ENCODE measurements at regions not wholly inside any gene's neighbourhood (a gene's known extent, or its start where the extent isn't known, plus 50 kb on each side); places are given as distances from the start of the nearest gene placed in this dataset.
"Not testable (repeated sequence)": the region's sequence is repeated elsewhere in the genome, so short reads cannot be mapped to it uniquely, and the experiment has no call there.

GRCh38 chr13:111787321-111787720 is 279.6 kb upstream of the SOX1 start:
- TF ChIP-seq EZH2phosphoT487 (IDR thresholded peaks at IDR 0.05; ENCODE audit: borderline replicate concordance, low read depth); TCF12 (IDR thresholded peaks at IDR 0.05); GATA2 (CRISPR knock-in tag; IDR thresholded peaks at IDR 0.05); TEAD4 (IDR thresholded peaks at IDR 0.05; ENCODE audit: borderline replicate concordance, insufficient read depth); RXRA (IDR thresholded peaks at IDR 0.05; ENCODE audit: borderline replicate concordance, low read depth); GABPA (IDR thresholded peaks at IDR 0.05; ENCODE audit: low read depth); CTCF (IDR thresholded peaks at IDR 0.05); ZBTB33 (IDR thresholded peaks at IDR 0.05; ENCODE audit: borderline replicate concordance, low read depth); MAX (IDR thresholded peaks at IDR 0.05; ENCODE audit: low read depth); POLR2AphosphoS5 (IDR thresholded peaks at IDR 0.05; ENCODE audit: low read depth, low read length); EP300 (IDR thresholded peaks at IDR 0.05; ENCODE audit: borderline replicate concordance in 1 of 2, low read depth in 1 of 2, low read length in 1 of 2): not testable (repeated sequence)

All from SK-N-SH (cell line).